NB4 (cell line): ENCODE measurements at regions not wholly inside any gene's neighbourhood (a gene's known extent, or its start where the extent isn't known, plus 50 kb on each side); places are given as distances from the start of the nearest gene placed in this dataset.

ENCODE experiments used
- DNase-seq: peaks from one replicate; pipeline ENCODE4 v3.0.0; 2010; ENCODE audit warnings: low read depth
- H3K4me3 ChIP-seq: one replicate; pipeline ENCODE4 v1.5.1; 2011; ENCODE audit warnings: mild to moderate bottlenecking, low read depth, low read length, moderate library complexity
- CTCF ChIP-seq: IDR thresholded peaks from one replicate; pipeline ENCODE4 v1.5.1; 2012; ENCODE audit warnings: low read depth, low read length
- MYC ChIP-seq: IDR thresholded peaks from 2 replicates; pipeline ENCODE4 v1.6.1; 2011; ENCODE audit warnings: low read depth, low read length
- POLR2A ChIP-seq: IDR thresholded peaks from 2 replicates; pipeline ENCODE4 v1.6.1; 2011; ENCODE audit warnings: mild to moderate bottlenecking; ENCODE audit not compliant: insufficient read length; ENCODE audit errors: extremely low read depth
- TF ChIP-seq, protein P1 (sequence below): IDR thresholded peaks from 2 replicates; pipeline ENCODE4 v1.6.1; 2011; ENCODE audit warnings: low read depth, low read length

- H3K4me3 ChIP-seq = no peak overlapping the region
- no peak for DNase-seq
- TF ChIP-seq POLR2A (no peak), MYC (no peak), CTCF (no peak)
- TF ChIP-seq, protein P1, sequence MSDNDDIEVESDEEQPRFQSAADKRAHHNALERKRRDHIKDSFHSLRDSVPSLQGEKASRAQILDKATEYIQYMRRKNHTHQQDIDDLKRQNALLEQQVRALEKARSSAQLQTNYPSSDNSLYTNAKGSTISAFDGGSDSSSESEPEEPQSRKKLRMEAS = no peak
Measured at GRCh38 chr6:79301290-79301689, 66.8 kb upstream of the HMGN3 start.

GRCh38 chr6:79296211-79296610 lies 61.7 kb upstream of the HMGN3 start:
- no peak overlapping the region for H3K4me3 ChIP-seq
- TF ChIP-seq CTCF (no peak), POLR2A (no peak), MYC (no peak)
- TF ChIP-seq, protein P1 = no peak
- no peak for DNase-seq
